Stimulated activated CD4-positive, alpha-beta T cell treated with anti-CD3 and anti-CD28 coated beads, Interleukin-15, amount 100 ng/mL, for 24 hours (primary cell): ENCODE measurements at regions not wholly inside any gene's neighbourhood (a gene's known extent, or its start where the extent isn't known, plus 50 kb on each side); places are given as distances from the start of the nearest gene placed in this dataset.
A peak's percentile ranks its signal among the peaks of the same experiment; 100 is the strongest.
"Not testable (repeated sequence)": the region's sequence is repeated elsewhere in the genome, so short reads cannot be mapped to it uniquely, and the experiment has no call there.

ENCODE experiments used
- DNase-seq: peaks from one replicate; pipeline ENCODE4 v3.0.0-alpha.2; 2020

DNA sequence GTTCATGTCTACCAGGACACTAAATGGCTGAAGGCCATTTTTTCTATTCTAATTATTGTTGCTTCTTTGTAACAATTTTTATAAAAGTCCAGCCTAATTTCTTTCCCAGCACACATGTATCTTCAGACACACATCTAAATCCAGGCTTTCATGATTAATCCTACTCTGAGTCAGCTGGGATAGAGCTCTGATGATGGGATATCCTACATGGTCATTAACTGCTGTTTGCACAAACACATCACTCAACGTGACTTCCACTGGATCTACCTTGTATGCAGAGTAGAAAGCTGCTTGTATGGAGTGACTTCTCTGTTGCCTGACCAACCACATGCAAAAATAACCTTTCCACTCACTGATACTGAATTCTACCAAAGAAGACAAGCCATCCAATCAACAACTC is 260.9 kb downstream of the AHR start:
- no peak for DNase-seq

GRCh38 chr7:17560516-17560915 is 262.1 kb downstream of the AHR start:
- DNase-seq = no peak

DNA sequence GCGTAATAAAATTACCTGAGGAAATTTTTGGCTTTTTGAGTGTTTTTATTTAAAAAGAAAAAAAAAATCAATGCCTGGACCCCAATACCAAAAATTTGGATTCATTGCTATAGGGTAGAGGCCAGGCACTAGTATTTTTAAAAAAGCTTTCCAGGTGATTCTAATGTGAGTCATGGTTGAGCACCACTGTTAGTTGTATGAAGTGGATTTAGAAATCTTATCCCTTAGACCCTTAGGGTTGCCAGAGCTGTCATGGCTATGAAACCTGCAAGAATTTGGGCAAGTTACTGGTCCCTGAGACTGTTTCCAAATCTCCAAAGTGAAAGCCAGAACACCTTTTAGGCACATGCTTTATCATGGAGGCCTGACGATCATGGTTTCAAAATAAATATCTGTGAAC is 262.5 kb downstream of the AHR start:
- no peak for DNase-seq

GRCh38 chr7:17564678-17565212 is 266.3 kb downstream of the AHR start:
- DNase-seq = no peak

DNA sequence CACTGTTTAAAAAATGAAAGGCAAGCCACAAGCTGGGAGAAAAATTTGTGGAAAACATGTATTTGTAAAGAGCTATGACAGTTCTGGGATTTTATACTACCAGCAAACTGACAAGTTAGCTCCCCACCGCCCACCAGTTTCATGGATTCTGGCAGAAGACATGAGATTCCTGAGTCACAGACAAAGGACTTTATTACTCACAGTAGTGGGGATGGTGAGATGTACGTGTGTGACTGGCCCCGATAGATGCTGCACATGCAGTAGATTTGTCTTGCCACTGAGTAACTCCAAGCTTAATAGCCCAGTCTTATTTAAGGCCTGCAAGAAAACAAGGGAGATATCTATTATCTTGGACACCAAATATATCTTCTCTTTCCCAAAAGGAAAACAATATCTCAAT is 281.7 kb downstream of the AHR start:
- DNase-seq = peak; percentile 6

DNA sequence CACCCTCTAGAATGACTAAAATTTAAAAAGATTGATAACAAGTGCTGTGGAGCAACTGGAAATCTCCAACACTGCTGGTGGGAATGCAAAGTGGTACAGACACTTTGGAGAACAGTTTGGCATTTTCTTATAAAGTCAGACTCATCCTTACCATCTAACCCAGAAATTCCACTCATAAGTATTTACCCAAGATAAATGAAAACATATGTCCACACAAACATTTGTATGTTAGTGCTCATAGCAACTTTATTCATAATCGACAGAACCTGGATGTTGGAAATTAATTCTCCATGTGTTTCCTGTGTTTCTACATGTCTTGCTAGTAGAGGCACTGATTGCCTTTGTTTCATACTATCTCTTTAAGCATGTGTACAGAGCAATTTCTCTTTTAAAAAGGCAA is 282.4 kb downstream of the AHR start:
- DNase-seq = no peak

DNA sequence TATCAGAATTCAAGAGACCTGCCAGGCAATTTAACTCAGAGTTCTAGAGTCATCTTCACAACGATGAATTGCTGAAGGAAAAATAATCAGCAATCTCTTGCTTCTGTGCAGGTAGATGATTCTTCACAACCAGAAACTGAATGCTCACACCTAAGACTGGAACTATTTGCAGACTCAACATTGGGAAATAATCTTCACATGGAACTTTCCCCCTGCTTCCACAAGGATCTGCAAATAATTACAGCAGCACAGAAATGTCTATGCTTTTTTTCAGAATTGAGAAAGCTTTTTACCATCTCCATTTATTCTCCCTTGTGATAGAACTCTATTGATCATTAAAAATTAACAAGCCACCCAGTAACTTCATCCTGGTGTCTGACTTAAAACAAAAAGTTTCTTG is 282.8 kb downstream of the AHR start:
- DNase-seq = no peak

GRCh38 chr7:17582696-17583095 is 284.2 kb downstream of the AHR start:
- not testable (repeated sequence) for DNase-seq

DNA sequence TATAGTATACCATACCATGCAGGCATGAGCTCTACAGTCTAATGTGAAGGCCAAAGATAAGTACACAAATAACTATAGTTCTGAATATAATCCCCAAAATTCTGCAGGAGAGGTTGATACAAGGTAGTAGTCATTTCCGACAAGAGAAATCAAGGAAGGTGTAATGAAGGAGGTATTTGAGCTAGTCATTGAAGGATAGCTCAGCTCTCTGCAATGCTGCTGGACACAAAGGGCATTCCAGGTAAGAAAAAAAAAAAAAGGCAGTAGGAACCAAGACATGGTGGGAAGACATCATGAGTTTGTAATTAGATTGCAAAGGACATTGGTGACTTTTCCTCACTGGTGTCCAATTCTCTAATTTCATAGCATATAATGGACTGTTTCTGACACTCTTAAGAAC is 285.3 kb downstream of the AHR start:
- DNase-seq = no peak

GRCh38 chr7:17584822-17585221 is 286.4 kb downstream of the AHR start:
- DNase-seq = no peak

DNA sequence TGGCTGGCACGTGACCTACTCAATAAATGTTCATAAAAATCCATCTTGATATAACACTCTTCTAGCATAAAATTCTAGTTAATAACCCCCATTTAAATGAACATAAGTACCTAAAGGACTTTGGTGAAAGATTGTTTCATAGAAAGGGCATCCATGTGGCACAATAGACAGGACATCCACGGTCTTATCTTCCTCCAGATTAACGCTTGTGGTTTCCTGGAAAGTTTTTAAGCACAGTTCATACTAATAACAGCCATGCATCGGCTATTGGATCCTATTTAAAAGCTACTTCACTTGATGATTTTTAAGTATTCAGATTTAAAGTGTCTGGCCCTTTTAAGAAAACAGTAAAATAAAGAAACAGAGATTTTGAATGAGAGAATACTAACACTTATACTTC is 288.3 kb downstream of the AHR start:
- no peak for DNase-seq

DNA sequence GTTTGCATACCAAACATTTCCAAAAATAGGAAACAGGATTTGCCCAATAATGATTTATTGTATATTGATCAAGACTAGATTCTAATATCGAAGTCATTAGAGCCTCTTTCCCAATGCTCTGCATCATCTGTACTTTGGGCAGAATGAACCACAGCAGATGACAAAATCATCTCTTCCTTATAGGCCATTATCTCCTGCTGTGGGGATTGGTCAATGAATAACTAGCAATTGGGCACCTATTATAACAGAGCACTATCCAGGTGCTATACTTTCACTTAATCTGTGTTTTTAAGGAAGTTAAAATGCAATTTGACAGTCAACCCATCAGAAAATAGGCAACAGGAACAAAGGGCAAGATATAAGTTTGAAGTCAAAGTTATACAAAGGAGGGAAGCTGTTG is 290.3 kb downstream of the AHR start:
- no peak for DNase-seq

DNA sequence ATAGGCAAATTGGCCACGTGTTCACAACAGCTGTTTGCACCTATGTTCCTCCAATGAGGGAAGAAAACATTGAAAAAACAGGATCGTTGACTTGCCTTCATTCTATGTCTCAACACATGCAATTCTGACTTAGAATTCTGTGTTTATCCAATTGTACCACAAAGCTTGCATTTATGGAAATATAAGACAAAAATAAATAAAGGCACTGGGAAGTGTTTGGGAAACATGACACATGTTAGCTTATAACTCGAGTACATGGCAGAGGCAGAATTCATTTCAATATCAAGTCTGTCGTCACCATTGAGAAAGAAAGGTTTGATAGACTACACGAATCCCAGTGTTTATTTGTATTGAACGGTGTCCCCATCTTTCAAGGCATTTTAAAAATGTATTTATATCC is 291.2 kb downstream of the AHR start:
- no peak for DNase-seq

- DNase-seq = no peak
Measured at GRCh38 chr7:17590221-17590620, 291.8 kb downstream of the AHR start.

DNA sequence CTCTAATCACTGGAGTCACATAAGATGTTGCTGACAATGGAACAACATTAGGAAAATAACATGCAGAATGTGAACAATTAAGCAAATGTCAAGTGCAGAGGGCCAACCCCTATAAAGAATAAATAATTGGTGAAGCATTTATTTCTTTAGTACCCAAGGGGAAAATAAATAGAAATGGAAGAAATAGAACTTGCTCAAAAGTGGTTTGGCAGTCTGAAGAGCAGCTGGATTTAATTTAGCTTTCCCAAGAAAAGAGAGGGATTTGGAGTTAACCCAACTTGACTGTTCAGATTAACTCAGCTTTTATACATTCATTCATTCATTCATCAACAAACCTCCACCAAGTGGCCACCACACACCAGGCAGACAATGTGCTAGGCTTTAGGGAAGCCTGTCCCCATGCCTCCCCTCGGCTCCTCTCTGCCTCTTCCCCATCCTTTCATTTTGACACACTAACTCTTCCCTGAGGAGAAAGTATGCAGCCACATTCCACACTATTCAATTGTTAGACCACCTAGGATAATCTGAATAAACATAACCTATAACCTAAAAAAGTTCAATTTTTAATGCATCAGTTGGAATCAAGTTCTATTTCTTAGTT is 295.5 kb downstream of the AHR start:
- no peak for DNase-seq

GRCh38 chr7:17595546-17595945 is 297.1 kb downstream of the AHR start:
- no peak for DNase-seq

DNA sequence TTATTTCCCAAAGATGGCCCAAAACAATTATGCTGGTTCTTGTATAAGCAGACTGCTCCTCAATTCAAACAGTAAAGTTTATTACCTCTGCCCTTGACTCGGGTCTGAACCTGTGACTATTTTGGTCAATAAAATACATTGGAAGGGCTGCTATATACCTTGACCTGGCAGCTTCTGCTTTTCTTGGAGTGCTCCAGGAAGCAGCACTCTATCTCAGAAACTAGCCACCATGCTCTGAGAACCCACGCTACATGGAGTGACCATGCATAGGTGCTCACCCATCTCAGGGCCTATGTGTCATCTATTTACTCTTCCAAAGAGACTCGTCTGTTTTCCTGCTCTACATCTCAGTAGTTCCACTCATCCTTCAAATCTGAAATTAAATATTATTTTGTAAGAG is 299.9 kb downstream of the AHR start:
- DNase-seq = no peak

DNA sequence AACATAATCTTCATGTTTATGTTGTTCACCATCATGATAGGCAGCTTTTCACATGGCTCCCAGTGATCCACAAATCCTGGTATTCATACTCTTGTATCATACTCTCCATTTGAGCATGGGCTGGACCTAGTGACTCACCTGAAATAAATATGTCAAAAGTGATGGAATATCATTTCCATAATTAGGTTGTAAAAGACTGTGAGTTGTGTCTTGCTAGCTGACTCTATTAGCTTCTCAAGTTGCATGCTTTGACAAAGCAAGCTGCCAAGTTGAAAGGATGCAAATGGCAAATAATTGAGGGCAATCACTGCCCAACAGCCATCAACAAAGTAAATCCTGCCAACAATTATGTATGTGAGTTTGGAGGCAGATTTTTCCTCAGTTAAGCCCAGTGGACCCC is 300.4 kb downstream of the AHR start:
- no peak for DNase-seq

DNA sequence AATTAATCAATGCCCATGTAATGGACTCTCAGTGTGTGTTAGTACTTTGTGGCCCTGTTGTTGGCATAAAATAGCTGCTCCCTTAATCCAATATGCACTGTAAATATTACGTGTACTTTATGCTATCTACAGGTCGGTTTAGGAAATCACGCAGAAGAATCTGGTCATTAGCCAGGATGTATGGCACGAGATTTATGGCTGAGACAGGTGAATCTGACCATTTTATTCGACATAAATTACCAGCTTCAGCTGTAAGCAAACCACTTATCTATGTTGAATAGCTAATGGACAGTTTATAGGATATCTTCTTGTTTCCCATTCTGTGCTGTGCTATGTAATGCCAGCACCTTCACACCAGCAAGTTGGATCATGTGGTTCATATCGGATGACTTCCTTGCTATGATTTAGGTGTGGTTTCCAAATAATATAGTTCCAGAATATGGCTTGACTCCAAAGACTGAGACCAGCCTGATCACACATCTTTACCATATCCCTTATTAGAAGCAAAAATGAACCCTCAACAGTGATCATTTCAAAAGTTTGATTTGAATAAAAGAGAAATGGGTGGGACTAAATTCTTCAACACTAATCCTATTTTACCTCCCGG is 301.4 kb downstream of the AHR start:
- no peak for DNase-seq

GRCh38 chr7:17600340-17600752 is 301.9 kb downstream of the AHR start:
- DNase-seq = no peak

GRCh38 chr7:17601921-17602320 is 303.5 kb downstream of the AHR start:
- DNase-seq = no peak

DNA sequence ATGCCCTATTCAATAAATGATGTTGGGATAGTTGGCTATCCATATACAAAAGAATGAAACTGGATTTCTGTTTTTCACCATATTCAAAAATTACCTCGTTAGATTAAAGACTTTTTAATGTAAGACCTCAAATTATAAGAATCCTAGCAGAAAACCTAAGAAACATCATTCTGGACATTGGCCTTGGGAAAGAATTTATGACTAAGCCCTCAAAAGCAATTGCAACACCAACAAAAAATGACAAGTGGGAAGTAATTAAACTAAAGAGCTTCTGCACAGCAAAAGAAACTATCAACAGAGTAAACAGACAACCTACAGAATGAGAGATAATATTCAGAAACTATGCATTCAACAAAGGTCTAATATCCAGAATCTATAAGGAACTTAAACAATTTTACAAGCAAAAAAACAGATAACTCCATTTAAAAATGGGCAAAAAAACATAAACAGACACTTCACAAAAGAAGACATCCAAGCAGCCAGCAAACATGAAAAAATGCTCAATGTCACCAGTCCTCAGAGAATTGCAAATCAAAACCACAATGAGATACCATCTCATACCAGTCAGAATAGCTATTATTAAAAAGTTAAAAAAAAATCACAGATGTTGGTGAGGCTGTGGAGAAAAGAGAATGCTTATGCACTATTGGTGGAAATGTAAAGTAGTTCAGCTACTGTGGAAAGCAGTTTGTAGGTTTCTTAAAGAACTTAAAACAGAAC is 309.8 kb downstream of the AHR start:
- DNase-seq = no peak

DNA sequence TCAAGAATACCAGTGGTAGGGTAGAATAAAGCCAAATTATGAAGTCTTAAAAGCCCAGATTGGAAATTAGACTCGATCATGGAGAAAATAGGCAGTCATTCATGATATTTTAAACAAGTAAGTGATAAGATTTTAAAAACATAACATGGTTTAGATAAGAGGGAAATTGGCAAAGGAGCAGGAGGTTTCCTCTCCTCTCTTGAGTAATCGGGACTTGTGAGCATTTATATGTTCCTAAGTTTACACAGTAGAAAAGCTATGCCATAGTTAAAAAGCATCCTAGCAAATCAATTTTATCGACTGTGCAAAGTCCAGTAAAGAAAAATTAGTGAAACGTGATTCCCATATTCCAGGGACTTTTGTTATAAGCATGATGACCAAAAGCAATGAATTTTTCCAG is 313.2 kb downstream of the AHR start:
- DNase-seq = no peak

- DNase-seq = no peak
Measured at GRCh38 chr7:17613338-17614041, 315.0 kb downstream of the AHR start.
